Activated CD8-positive, alpha-beta T cell treated with anti-CD3 and anti-CD28 coated beads for 36 hours (primary cell): ENCODE measurements at regions not wholly inside any gene's neighbourhood (a gene's known extent, or its start where the extent isn't known, plus 50 kb on each side); places are given as distances from the start of the nearest gene placed in this dataset.
"Not testable (repeated sequence)": the region's sequence is repeated elsewhere in the genome, so short reads cannot be mapped to it uniquely, and the experiment has no call there.

Source experiments
- ATAC-seq: fragments of 200-7000 bp; cut with Tn5 transposase; one replicate; pipeline ENCODE4 v1.10.0; 2021; ENCODE audit warnings: mild to moderate bottlenecking, moderate library complexity
- CTCF ChIA-PET: fragments of 350-600 bp; sonication (Branson Sonifier 250); formaldehyde crosslinking; loops from one replicate; lab custom pipeline; 2021; ENCODE audit warnings: antibody characterized with exemption; lab: Charles Lee
- POLR2A ChIA-PET: fragments of 350-600 bp; sonication (Branson Sonifier 250); formaldehyde crosslinking; loops from one replicate; lab custom pipeline; 2021; ENCODE audit warnings: antibody characterized with exemption; lab: Charles Lee
- DNase-seq: peaks from one replicate; pipeline ENCODE4 v3.0.0-alpha.2; 2020
- H3K27ac Mint-ChIP-seq: one replicate; pipeline ENCODE4 v1.8.0; 2021; ENCODE audit warnings: mild to moderate bottlenecking, mixed read lengths
- H3K27me3 Mint-ChIP-seq: one replicate; pipeline ENCODE4 v1.8.0; 2021; ENCODE audit warnings: mixed read lengths
- H3K36me3 Mint-ChIP-seq: one replicate; pipeline ENCODE4 v1.8.0; 2021; ENCODE audit warnings: low read depth, mixed read lengths
- H3K4me1 Mint-ChIP-seq: one replicate; pipeline ENCODE4 v1.8.0; 2021; ENCODE audit warnings: low read depth, mixed read lengths
- H3K4me3 Mint-ChIP-seq: one replicate; pipeline ENCODE4 v1.8.0; 2021; ENCODE audit warnings: mild to moderate bottlenecking, moderate library complexity, mixed read lengths
- H3K9me3 Mint-ChIP-seq: one replicate; pipeline ENCODE4 v1.8.0; 2021; ENCODE audit warnings: mixed read lengths
- CTCF ChIP-seq: fragments of 200-600 bp; IDR thresholded peaks from one replicate; pipeline ENCODE4 v1.8.0; 2022; ENCODE audit warnings: antibody characterized with exemption, mild to moderate bottlenecking
- intact Hi-C: fragments of 100-400 bp; cut with micrococcal nuclease; formaldehyde crosslinking; loops from one replicate; pipeline ENCODE4 v1.10.0; 2022

- no peaks in the 10 kb centered on the region for H3K9me3 Mint-ChIP-seq
- H3K4me1 Mint-ChIP-seq: no peaks in the 10 kb centered on the region
- no peak for TF ChIP-seq CTCF
- ChIA-PET CTCF (interaction anchor here (1.1 kb wide), 1 partner anchor 246 kb away, joined by 3 read pairs; no protein-coding TSS in a partner anchor), POLR2A (no interaction called here)
- DNase-seq: no peak
- H3K36me3 Mint-ChIP-seq: no peaks in the 10 kb centered on the region
- no peak overlapping the region for H3K27ac Mint-ChIP-seq
- intact Hi-C loops: no loop called here
- no peak overlapping the region for H3K4me3 Mint-ChIP-seq
- no peaks in the 10 kb centered on the region for H3K27me3 Mint-ChIP-seq
- ATAC-seq: no peak
Measured at GRCh38 chr10:34884272-34884952, 69.3 kb upstream of the PARD3 start.

- intact Hi-C loops: no loop called here
- CTCF ChIA-PET: no interaction called here
- POLR2A ChIA-PET: no interaction called here
- H3K4me3 Mint-ChIP-seq: no peak overlapping the region
- no peak for ATAC-seq
- H3K27me3 Mint-ChIP-seq: no peaks in the 10 kb centered on the region
- H3K4me1 Mint-ChIP-seq: no peaks in the 10 kb centered on the region
- no peak for DNase-seq
- no peak for TF ChIP-seq CTCF
- no peaks in the 10 kb centered on the region for H3K9me3 Mint-ChIP-seq
- no peak overlapping the region for H3K27ac Mint-ChIP-seq
- no peaks in the 10 kb centered on the region for H3K36me3 Mint-ChIP-seq
Measured at GRCh38 chr10:34880817-34881216, 65.7 kb upstream of the PARD3 start.

GRCh38 chr10:34878651-34879050 is 63.6 kb upstream of the PARD3 start:
- H3K4me1 Mint-ChIP-seq, H3K4me3 Mint-ChIP-seq, ATAC-seq, H3K36me3 Mint-ChIP-seq, DNase-seq, POLR2A ChIA-PET, intact Hi-C loops, H3K9me3 Mint-ChIP-seq, CTCF ChIA-PET, H3K27me3 Mint-ChIP-seq, H3K27ac Mint-ChIP-seq: not testable (repeated sequence)

GRCh38 chr10:34875061-34875460 is 60.0 kb upstream of the PARD3 start:
- DNase-seq (no peak), ATAC-seq (no peak)
- POLR2A ChIA-PET: no interaction called here
- Mint-ChIP-seq H3K4me3 (no peak overlapping the region), H3K27ac (no peak overlapping the region), H3K36me3 (no peaks in the 10 kb centered on the region), H3K27me3 (no peaks in the 10 kb centered on the region), H3K9me3 (no peaks in the 10 kb centered on the region), H3K4me1 (no peaks in the 10 kb centered on the region)
- no peak for TF ChIP-seq CTCF
- CTCF ChIA-PET: no interaction called here
- intact Hi-C loops: no loop called here

- ChIA-PET CTCF (no interaction called here), POLR2A (no interaction called here)
- ATAC-seq (no peak), DNase-seq (no peak)
- no peaks in the 10 kb centered on the region for H3K36me3 Mint-ChIP-seq
- H3K9me3 Mint-ChIP-seq: no peaks in the 10 kb centered on the region
- H3K27me3 Mint-ChIP-seq: peaks cover 1% of the 10 kb centered on the region
- no peak overlapping the region for H3K27ac Mint-ChIP-seq
- H3K4me1 Mint-ChIP-seq: no peaks in the 10 kb centered on the region
- intact Hi-C loops: no loop called here
- no peak overlapping the region for H3K4me3 Mint-ChIP-seq
- TF ChIP-seq CTCF: no peak
Measured at GRCh38 chr10:34872820-34873219, 57.7 kb upstream of the PARD3 start.
